GM10266 (cell line): ENCODE measurements at regions not wholly inside any gene's neighbourhood (a gene's known extent, or its start where the extent isn't known, plus 50 kb on each side); places are given as distances from the start of the nearest gene placed in this dataset.

Experiments
- DNase-seq: peaks from one replicate; pipeline ENCODE4 v3.0.0; 2012; ENCODE audit errors: extremely low spot score
- TF ChIP-seq, protein P1 (sequence below): IDR thresholded peaks from 2 replicates; pipeline ENCODE4 v1.5.1; 2012; ENCODE audit warnings: mild to moderate bottlenecking, low read depth; ENCODE audit not compliant: control insufficient read depth, insufficient read depth; ENCODE audit errors: missing control alignments

DNA sequence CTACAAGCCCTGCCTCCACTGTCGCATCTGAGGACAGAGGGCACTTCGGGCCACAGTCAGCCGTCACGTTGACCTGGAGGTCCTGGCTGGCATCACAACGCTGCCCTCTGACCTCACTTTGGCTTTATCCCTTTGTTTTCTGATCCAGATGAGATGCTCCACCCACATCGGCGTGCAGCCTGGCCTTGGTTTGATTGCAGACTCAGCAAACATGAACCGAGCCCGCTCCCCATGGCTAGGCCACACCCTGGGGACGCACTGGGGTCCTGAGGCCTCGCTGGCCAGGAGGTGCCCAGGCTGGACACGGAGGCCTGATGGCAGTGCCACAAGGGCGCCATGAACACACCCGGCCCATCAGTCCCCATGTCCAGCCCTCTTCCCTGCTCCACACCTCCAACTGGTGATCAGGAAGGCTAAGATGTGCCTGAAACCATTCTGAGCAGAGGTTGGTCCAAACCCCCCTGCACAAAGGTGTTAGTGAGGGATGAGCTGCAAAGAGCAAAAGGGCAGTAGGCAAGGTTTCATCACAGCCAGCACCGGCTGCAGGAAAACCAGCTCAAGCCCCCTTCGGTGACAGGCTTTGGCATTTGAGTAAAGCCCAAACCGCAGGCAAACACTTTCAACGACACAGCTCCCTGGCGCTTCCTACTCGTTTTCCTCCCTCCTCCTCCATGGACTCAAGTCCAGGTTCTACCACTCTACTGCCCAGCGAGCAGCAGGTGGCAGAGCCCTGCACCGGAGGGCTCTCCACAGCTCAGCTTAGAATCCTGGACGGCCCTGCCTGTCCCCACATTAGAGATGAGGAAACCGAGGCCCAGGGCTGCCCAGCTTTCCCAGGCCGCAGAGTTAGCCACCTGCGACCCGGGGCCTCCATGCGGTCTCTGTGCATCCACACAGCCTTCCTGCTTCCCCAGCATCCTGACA lies 165.8 kb downstream of the NUP210 start:
- TF ChIP-seq, protein P1, sequence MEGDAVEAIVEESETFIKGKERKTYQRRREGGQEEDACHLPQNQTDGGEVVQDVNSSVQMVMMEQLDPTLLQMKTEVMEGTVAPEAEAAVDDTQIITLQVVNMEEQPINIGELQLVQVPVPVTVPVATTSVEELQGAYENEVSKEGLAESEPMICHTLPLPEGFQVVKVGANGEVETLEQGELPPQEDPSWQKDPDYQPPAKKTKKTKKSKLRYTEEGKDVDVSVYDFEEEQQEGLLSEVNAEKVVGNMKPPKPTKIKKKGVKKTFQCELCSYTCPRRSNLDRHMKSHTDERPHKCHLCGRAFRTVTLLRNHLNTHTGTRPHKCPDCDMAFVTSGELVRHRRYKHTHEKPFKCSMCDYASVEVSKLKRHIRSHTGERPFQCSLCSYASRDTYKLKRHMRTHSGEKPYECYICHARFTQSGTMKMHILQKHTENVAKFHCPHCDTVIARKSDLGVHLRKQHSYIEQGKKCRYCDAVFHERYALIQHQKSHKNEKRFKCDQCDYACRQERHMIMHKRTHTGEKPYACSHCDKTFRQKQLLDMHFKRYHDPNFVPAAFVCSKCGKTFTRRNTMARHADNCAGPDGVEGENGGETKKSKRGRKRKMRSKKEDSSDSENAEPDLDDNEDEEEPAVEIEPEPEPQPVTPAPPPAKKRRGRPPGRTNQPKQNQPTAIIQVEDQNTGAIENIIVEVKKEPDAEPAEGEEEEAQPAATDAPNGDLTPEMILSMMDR = no peak
- no peak for DNase-seq

DNA sequence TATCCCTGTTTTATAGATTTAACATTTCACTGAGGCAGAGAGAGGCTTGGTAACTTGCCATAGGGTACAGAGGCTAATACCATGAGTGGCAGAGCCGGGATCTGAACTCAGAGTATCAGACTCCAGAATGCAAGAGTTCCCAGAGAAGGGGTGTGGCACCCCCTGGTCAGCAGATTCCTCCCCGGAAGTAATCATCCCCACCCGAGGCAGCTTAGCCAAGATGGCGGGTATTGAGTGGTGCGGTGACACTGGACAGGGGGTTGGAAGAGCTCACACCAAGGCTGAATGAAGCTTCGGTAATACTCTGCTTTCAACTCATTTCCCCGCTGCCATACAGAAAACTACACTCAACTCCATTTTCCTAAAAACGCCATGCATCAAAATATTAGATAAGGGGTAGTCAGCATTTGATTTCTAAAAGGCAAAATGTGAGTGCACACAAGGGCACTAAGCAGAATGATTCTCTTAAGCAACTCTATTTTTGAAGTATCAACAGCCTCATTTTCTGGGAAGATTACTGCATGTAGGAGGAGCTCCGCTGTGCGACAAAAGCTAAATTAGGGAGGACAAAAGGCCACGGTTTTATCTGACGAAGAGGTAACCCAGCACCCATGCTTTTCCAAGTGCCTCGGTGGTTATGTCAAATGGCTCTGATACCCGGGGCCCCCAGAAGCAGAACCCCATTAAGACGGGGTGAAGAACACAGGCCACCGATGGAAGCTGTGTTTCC lies 166.7 kb downstream of the NUP210 start:
- TF ChIP-seq, protein P1 = no peak
- DNase-seq = no peak

DNA sequence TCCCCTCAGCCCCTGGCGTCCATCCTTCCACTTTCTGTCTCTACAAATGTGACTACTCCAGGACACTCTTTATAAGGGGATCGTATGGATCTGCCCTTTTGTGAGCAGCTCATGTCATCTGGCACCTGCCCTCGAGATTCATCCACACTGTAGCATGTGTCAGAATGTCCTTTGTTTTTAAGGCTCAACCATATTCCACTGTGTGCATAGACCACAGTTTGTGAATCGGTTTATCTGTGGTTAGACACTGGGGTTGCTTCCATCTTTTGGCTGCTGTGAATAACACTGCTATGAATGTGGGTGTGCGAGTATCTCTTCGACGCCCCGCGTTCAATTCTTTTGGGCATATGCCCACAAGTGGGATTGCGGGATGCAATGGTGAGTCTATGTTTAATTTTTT lies 167.9 kb downstream of the NUP210 start:
- no peak for DNase-seq
- TF ChIP-seq, protein P1 = no peak

DNA sequence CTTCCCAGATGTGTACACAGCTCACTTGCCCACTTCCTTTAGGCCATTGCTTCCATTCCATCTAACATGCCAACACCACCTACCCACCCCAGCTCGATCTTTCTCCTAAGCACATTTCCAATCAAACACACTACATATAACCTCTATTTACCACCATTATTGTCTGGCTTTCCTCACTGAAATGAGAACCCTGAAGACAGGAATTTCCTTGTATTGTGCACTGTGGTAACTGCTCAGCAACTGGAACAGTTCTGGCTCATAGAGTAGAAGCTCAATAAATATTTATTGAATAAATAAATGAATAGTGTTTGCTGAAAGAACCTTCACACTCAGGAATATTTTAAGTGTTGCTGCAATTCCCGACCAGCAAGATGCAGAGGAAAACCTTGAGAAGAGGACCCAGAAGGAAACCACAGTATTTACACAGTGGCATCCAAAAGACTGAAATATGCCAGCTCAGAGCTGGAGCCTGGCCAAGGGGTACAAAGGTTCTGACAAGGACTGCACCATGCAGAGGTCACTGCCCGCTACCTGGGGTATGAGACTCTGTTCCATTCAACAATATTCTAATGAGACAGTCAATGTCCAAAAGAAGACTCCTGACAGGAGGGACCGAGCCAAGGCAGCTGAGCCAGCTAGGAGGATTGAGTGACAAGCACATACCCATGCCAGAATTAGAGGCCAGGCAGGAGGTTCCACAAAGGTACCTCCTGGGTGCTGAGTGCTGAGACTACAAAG lies 168.8 kb downstream of the NUP210 start:
- DNase-seq = no peak
- TF ChIP-seq, protein P1 = no peak

DNA sequence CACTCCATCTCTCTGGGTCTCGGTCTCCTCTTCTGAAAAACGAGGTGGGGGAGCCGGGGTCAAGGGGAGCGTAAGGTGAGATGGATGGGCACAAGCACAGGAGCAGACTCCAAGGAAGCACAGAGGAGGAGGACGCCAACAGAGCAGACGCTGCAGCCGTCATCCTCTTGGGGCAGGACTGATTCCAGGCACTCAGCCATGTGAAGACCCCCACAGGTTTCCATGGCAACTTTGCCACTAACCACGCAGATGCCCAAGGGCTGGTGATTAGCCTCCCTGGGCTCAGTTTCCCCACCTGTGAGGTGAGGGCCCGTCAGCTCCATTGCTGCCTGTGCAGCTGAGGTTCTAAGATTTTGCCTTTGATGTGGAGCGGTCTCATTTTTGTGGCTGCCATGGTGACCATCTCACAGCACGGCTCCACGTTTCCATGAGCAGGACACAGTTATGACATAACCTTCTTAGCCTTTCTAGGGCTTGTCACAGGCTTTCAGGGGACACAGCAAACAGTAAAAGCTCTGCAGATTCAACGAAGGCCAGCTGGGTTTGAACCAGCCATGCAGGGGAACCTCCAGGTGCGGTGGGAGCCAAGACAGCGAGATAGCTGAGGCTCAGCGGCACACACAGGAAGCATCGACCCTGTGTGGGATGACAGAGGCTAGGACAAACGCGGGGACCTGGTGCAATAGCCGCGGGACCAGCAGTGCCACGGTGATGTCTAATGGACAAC lies 170.3 kb downstream of the NUP210 start:
- TF ChIP-seq, protein P1 = no peak
- DNase-seq = no peak

- DNase-seq = no peak
- TF ChIP-seq, protein P1 = no peak
These were observed 171.5 kb downstream of the NUP210 start for GRCh38 chr3:13248640-13249039.
